Neural crest cell (in vitro differentiated cells): ENCODE measurements at regions not wholly inside any gene's neighbourhood (a gene's known extent, or its start where the extent isn't known, plus 50 kb on each side); places are given as distances from the start of the nearest gene placed in this dataset.

Experiments used
- DNase-seq: peaks from one replicate; pipeline ENCODE4 v3.0.0; 2021; ENCODE audit warnings: low read depth, mixed read lengths, low spot score
- H3K27ac Mint-ChIP-seq: one replicate; pipeline ENCODE4 v1.8.0; 2021; ENCODE audit warnings: mild to moderate bottlenecking, mixed read lengths; ENCODE audit not compliant: unreplicated experiment
- H3K27me3 Mint-ChIP-seq: 2 replicates; pipeline ENCODE4 v1.8.0; 2021; ENCODE audit warnings: low read depth, mild to moderate bottlenecking, mixed read lengths
- H3K36me3 Mint-ChIP-seq: 2 replicates; pipeline ENCODE4 v1.8.0; 2021; ENCODE audit warnings: low read depth, mild to moderate bottlenecking, mixed read lengths
- H3K4me1 Mint-ChIP-seq: 2 replicates; pipeline ENCODE4 v1.8.0; 2021; ENCODE audit warnings: mixed read lengths
- H3K4me3 Mint-ChIP-seq: one replicate; pipeline ENCODE4 v1.8.0; 2021; ENCODE audit warnings: mild to moderate bottlenecking, mixed read lengths
- H3K9me3 Mint-ChIP-seq: 2 replicates; pipeline ENCODE4 v1.8.0; 2021; ENCODE audit warnings: mixed read lengths
- TF ChIP-seq, protein P1 (sequence below): fragments of 200-600 bp; sonication (generic); conservative IDR thresholded peaks from 2 replicates; pipeline ENCODE4 v1.5.0; 2021; ENCODE audit warnings: antibody characterized with exemption, mild to moderate bottlenecking

DNA sequence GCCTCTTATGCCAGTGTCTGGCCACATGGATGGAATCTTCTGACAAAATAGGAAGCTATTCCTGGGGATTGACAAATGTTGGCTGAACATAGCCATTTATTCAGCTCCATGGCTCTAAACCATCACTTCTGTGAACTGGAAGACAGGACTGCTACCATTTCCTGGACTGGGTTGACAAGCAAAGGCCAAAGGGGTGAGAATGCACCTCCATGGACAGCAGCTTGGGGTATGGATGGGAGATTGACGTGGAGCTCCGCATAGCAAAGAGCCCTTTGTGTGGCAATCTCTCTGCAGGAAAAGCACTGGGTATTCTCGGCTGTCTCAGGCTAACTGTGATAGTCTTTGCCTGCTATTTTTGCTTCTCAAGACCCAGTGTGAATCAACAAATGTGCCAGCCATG is 223.0 kb upstream of the EGLN3 start:
- DNase-seq: no peak
- Mint-ChIP-seq H3K4me1 (peaks cover 35% of the 10 kb centered on the region), H3K9me3 (no peaks in the 10 kb centered on the region), H3K27me3 (no peaks in the 10 kb centered on the region), H3K27ac (no peak overlapping the region), H3K36me3 (no peaks in the 10 kb centered on the region), H3K4me3 (no peak overlapping the region)
- TF ChIP-seq, protein P1, sequence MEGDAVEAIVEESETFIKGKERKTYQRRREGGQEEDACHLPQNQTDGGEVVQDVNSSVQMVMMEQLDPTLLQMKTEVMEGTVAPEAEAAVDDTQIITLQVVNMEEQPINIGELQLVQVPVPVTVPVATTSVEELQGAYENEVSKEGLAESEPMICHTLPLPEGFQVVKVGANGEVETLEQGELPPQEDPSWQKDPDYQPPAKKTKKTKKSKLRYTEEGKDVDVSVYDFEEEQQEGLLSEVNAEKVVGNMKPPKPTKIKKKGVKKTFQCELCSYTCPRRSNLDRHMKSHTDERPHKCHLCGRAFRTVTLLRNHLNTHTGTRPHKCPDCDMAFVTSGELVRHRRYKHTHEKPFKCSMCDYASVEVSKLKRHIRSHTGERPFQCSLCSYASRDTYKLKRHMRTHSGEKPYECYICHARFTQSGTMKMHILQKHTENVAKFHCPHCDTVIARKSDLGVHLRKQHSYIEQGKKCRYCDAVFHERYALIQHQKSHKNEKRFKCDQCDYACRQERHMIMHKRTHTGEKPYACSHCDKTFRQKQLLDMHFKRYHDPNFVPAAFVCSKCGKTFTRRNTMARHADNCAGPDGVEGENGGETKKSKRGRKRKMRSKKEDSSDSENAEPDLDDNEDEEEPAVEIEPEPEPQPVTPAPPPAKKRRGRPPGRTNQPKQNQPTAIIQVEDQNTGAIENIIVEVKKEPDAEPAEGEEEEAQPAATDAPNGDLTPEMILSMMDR: no peak

- Mint-ChIP-seq H3K36me3 (no peaks in the 10 kb centered on the region), H3K4me1 (peaks cover 35% of the 10 kb centered on the region), H3K9me3 (no peaks in the 10 kb centered on the region), H3K27me3 (no peaks in the 10 kb centered on the region), H3K27ac (no peak overlapping the region), H3K4me3 (no peak overlapping the region)
- no peak for DNase-seq
- TF ChIP-seq, protein P1: no peak
Observed at GRCh38 chr14:34172550-34173368, 221.9 kb upstream of the EGLN3 start.

- H3K27me3 Mint-ChIP-seq: no peaks in the 10 kb centered on the region
- TF ChIP-seq, protein P1: no peak
- no peaks in the 10 kb centered on the region for H3K36me3 Mint-ChIP-seq
- DNase-seq: no peak
- H3K27ac Mint-ChIP-seq: no peak overlapping the region
- H3K4me1 Mint-ChIP-seq: peaks cover 35% of the 10 kb centered on the region
- H3K9me3 Mint-ChIP-seq: no peaks in the 10 kb centered on the region
- no peak overlapping the region for H3K4me3 Mint-ChIP-seq
Observed at GRCh38 chr14:34172173-34172451, 221.2 kb upstream of the EGLN3 start.

DNA sequence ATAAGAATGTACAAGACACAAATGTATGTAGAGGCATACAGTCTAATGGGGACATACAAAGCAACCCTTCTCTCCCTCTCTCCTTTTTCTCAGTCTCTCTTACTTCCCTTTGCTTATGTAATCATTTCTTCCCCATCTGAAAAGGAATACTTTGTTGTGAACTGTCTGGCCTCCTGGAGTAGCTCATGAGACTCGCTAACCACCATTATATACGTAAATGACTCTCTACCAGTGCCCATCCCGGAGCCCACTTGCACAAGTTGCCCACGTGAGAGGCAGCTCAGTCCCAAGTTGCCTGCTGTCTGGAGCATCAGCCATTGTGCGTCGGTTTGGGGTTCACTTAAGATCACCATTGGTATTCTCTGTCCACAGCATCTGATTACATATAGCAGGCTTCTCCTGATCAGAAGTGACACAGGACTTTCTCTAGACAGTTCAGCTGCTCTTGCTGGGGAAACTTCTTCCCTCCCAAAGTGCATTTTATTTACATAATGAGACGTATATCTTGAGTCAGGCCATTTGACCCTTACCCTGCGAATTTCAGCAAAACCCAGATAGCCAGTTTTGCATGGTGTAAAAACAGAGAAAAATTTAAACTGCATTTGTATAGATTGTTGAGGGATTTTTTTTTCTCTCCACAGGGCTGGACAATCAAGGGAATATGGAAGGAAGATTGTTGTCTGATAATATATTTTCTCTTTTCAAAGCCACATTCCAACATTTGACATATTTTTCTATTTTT is 220.7 kb upstream of the EGLN3 start:
- Mint-ChIP-seq H3K4me3 (no peak overlapping the region), H3K27me3 (no peaks in the 10 kb centered on the region), H3K9me3 (no peaks in the 10 kb centered on the region), H3K4me1 (peaks cover 34% of the 10 kb centered on the region), H3K36me3 (no peaks in the 10 kb centered on the region), H3K27ac (no peak overlapping the region)
- no peak for DNase-seq
- TF ChIP-seq, protein P1: no peak

DNA sequence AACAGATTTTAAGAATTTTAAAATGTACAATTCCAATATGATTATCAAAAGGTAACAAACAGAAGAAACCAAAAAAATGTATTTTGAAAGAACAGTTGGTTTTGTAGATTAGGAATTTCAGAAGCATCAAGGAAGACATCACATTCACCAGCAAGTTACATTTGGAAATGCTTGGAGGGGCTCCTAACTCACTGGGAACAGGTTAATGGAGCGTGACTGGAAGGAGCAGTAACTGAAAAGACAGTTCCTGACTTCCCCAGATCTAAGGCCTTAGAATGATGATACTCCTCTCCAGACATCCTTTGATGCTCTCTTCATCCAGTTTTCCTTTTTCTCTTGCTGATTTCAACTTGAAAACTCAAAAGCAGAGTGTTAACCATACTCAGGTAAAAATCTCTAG is 220.0 kb upstream of the EGLN3 start:
- TF ChIP-seq, protein P1: no peak
- no peak overlapping the region for H3K27ac Mint-ChIP-seq
- H3K9me3 Mint-ChIP-seq: no peaks in the 10 kb centered on the region
- no peak for DNase-seq
- H3K27me3 Mint-ChIP-seq: peaks cover 3% of the 10 kb centered on the region
- peaks cover 27% of the 10 kb centered on the region for H3K4me1 Mint-ChIP-seq
- H3K36me3 Mint-ChIP-seq: no peaks in the 10 kb centered on the region
- no peak overlapping the region for H3K4me3 Mint-ChIP-seq
